Activated CD8-positive, alpha-beta memory T cell treated with anti-CD3 and anti-CD28 coated beads for 24 hours (primary cell): ENCODE measurements at regions not wholly inside any gene's neighbourhood (a gene's known extent, or its start where the extent isn't known, plus 50 kb on each side); places are given as distances from the start of the nearest gene placed in this dataset.

Experiments used
- DNase-seq: peaks from one replicate; pipeline ENCODE4 v3.0.0-alpha.2; 2020

DNA sequence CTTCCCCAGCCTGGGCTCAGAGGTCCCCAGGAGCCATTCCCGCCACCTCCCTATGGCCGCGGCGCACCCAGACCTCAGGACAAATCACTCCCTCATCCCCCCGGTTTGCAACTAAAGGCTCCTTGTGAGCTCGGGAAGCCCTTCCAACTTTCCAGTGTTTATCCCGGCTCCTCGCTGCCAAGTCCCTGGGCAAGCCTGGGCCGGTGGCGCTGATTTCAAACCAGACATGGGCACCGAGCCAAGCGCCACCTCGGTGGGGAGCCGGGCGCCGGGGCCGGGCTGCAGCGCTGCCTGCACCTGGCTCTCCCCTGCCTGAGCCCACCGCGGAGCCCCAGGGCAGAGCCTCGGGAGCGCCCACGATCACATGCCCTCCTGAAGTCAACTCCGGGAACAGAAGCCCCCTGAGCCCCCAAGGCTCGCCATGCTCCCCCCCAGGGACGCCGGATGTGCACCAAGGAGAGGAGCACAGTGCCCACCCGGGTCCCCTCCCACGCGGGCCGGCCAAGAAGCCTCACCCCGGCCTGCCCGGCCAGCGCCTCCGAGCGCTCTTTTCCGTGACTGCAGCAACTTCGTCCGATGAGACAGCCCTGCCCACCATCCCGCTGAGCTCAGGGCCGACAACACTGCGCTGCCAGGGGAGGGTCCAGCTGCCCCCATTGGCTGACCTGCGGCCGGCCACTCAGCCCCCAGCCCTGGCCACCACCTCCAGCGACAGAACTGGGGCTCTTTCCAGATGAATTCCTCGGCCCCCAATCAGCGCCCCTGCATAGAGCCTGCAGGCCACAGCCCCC lies 50.0 kb downstream of the NCOR2 start:
- no peak for DNase-seq

- DNase-seq = no peak
Observed at GRCh38 chr12:124516850-124517249, 50.6 kb downstream of the NCOR2 start.

- DNase-seq = no peak
Observed at GRCh38 chr12:124515981-124516380, 51.4 kb downstream of the NCOR2 start.

DNA sequence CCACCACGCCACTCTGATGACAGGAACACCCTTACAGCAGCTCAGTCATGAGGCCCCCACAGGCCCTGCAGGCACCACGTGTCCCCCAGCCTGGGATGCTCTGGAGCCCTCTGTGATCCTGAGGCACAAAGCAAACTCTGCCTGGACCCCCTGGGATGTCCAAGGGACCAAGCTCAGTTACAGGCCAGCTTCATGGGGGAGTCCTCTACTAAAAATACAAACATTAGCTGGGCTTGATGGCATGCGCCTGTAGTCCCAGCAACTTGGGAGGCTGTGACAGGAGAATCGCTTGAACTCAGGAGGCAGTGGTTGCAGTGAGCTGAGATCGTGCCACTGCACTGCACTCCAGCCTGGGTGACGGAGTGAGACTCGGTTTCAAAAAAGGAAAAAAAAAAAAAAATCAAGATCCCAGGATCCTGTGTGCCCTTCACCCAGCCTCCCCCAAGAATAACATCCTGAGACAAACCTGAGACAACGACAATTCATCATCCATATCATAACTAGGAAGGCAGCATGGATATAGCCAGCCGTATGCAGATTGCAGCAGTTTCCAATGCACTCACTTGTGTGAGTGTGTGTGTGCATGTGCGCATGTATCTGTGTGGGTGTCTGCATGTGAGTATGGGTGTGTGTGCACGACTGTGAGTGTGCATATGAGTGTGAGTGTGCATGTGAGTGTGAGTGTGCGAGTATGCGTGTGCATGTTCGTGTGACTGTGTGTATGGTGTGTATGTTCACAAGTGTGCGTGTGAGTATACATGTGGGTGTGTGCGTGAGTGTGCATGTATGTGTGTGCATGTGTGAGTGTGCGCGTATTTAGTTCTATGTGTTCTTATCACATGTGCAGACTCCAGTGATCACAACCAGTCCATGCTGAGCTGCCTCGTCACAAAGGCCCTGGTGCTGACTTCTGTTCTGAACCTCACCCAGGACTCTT lies 52.1 kb downstream of the NCOR2 start:
- DNase-seq = no peak

DNA sequence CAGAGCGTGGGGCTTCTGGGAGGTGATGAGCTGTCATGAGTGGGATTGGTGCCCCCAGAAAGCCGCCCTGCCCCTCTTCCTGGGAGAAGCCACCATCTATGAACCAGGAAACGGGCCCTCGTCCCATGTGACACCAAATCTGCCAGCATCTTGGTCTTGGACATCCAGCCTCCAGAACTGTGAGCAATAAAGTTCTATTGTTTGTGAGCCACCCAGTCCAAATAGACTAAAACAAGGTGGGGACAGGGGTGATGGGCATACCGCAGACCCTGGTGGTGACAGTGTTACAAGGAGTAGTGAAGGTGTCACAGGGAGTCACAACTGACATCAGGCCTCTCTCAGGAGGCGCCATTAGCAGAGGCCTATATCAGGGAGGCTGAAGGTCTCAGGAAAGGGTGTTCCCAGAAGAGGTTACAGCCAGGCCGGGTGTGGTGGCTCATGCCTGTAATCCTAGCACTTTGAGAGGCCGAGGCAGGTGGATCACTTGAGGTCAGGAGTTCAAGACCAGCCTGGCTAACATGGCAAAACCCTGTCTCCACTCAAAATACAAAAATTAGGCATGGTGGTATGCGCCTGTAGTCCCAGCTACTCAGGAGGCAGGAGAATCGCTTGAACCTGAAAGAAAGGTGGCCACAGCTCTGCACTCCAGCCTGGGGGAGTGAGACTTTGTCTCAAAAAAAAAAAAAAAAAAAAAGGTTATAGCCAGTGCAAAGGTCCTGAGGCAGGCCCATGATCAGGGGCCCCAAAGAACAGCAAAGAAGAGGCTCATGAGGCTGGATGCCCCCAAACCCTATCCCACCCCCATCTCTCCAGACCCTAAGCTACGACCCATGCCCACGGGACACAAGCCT lies 53.0 kb downstream of the NCOR2 start:
- no peak for DNase-seq

GRCh38 chr12:124513297-124513867 lies 54.0 kb downstream of the NCOR2 start:
- no peak for DNase-seq

GRCh38 chr12:124512667-124513296 lies 54.6 kb downstream of the NCOR2 start:
- no peak for DNase-seq

DNA sequence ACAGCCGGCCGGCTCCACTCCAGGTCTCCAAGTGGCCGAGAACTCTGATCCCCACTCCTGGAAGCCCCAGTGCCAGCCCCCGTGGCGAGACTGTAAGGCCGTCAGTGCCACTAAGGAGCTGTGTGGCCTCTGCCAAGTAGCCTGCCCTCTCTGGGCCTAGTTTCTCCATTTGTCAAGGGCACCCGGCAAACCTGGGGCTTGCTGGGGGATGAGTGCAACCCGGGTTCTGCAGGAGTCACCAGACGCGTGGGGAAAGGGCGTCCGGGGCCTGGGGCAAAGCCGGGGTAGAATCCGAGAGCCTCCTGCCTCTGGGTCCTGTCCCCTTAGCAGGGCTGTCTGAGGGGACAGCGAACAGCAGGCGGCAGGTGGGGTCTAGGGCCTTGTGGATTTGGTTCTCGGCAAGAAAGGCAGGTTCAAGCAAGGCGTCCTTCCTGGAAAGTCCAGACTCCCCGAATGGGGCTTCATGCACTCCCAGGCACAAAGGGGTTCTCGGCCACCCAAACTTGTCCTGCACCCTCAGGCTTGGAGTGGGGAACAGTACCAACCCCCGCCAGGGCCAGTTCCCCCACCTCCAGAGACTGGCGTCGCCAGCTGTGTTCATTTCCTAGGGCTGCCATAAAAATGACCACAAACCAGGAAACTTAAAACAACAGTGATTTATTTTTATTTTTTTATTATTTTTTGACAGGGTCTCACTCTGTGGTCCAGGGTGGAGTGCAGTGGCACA lies 56.0 kb downstream of the NCOR2 start:
- DNase-seq = no peak

- DNase-seq = no peak
Observed at GRCh38 chr12:124510301-124510970, 57.0 kb downstream of the NCOR2 start.

DNA sequence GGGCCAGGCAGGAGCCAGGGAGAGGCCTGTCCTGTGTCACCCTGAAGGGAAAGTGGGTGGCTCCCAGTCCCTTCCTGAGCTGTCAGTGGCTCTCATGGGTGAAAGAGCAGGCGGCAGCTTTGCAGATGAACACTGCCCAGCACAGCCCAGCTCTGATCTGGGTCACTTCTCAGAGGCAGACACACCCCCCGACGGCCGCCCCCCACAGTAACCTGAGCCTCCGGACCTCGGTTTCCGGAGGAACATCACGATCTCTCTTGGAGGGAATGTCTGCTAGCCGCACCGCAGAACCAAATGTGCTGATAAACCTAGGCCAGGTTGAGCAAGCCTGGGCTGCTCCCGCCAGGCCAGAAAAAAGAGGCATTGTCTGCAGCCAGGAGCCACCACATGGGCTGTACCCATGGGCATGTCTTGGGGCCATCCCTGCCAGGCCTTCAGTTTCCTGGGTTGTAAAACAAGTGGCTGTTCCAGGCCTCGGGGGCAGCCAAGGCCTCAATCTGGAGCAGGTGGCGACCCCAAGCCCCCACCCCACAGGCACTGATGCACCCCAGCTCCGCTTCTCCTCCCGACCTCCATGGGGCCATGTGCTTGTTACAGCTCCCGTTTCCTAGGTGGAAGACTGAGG lies 57.6 kb downstream of the NCOR2 start:
- no peak for DNase-seq

DNA sequence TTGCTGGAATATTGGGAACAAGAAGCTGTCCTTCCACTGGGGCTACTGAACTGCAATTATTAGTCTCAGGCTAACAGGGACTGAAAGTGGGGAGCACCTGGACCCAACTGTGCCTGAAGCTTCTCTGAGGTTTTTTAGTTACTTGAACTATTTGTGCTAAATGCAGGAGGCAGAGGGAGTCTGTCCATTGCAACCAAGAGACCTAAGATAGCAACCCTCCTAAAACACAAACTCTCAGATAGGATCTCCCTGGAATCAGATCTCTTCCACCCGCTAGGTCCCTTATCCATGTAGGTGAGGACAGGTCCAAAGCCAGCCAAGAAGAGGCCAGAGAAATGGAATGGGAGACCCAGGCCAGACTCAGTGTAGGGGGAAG lies 58.1 kb downstream of the NCOR2 start:
- DNase-seq = no peak

DNA sequence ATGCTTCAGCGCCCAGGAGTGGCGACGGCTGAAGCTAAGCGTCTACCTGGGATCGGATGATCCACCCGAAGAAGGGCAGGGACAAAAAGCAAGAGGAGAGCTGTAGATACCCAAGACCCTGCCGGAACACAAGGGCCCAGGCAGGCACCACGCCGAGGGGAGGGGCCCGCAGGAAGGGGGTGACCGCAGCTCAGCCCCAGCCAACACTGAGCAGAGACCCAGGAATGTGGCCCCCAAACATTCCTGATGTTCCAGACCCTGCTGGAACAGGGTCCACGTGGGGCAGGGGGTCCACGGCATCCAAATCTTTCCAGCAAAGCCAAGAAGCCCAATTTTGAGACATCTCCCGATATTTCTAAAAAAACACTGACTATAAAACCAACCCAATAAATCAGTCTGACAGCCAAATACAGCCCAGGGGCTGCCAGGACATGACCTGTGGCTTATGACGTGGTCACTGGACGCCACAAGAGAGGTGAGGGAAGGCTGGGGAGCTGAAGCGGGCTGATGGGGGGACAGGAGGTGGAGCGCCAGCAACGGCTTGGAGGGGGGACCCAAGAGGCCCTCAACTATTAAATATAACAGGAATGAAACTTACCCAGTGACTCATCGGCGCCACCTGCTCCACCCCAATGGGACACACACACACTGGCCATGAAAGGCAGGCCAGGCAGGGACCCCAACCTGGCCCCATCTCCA lies 58.9 kb downstream of the NCOR2 start:
- DNase-seq = no peak

GRCh38 chr12:124507188-124508109 lies 60.0 kb downstream of the NCOR2 start:
- no peak for DNase-seq

DNA sequence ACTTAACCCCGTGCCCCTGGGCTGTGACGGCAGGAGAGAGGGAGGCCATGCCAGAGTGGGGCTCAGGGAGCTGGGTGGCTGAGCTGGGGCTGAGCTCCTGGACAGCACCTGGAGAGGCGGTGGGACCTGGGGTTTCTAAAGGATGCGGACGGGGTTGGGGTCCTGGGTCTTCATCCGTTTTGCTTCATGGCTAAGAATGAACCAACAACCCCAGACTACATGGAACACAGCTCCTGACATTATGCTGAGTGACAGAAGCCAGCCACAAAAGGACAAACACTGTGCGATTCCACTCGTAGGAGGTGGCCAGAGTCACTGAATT lies 60.6 kb downstream of the NCOR2 start:
- no peak for DNase-seq

DNA sequence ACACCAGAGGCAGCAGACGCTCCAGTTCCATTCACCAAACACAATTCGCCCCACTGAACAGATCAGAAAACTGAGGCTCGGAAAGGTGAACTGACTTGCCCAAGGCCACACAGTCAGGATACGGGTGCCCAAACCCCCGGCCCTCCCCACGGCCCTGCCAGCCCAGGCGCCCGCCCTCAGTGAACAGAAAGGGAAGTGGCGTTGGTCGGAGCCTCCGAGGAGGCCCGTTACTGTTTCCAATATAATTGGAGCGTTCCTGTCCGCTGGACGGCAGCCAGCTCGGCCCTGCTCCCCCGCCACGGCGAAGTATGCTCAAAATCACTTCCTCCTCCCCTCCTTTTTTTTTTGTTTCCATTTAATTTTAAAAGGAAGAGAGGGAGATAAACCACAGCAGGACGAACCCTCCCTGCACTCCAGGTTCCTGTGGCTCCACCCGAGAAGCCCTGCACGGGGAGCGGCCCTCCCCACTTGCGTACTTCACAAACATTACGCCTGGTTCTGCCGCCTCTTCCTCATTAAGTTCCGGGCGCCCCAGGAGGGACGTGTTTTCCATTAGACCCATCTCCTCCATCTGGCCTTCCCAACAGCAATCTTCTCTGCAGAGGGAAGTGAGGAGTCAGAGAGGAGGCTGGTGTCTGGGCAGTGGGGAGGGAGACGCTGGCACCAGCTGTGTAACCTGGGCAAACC lies 61.1 kb downstream of the NCOR2 start:
- DNase-seq = no peak

DNA sequence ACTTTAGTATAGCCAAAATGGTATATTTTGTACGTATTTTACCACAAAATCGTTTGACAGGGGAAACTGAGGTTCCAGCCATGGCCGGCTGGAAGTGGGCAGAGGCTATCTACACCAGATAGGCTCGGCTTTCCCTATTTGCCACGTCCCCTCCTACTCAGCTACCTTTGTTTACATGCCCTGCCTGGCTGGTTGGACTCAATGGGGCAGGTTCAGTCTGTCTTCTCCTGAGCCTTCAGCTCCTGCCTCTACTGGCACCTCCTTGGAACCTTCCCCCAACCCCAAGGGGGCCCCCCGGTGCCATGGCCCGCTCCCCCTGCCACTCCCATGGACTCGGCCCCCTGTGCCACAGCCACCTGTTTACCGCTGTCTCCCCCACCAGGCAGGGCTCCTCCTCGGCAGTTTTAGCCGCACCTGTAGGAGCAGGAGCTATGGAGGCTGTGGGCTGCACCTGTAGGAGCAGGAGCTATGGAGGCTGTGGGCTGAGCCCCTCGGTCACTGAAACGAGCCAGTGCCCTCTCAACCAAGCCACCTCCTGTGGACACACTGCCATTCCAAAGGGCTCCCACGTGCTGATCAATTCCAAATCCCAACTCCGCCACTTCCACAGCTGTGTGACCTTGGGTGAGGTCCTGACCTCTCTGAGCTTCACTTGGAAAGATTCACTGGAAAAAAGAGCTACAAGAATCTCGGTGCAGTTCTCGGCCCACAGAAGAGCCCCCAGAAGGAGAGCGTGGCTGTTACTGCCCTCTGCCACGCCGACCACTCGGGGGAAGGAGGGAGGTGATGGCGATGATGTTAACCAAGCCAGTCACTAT lies 62.2 kb downstream of the NCOR2 start:
- no peak for DNase-seq

DNA sequence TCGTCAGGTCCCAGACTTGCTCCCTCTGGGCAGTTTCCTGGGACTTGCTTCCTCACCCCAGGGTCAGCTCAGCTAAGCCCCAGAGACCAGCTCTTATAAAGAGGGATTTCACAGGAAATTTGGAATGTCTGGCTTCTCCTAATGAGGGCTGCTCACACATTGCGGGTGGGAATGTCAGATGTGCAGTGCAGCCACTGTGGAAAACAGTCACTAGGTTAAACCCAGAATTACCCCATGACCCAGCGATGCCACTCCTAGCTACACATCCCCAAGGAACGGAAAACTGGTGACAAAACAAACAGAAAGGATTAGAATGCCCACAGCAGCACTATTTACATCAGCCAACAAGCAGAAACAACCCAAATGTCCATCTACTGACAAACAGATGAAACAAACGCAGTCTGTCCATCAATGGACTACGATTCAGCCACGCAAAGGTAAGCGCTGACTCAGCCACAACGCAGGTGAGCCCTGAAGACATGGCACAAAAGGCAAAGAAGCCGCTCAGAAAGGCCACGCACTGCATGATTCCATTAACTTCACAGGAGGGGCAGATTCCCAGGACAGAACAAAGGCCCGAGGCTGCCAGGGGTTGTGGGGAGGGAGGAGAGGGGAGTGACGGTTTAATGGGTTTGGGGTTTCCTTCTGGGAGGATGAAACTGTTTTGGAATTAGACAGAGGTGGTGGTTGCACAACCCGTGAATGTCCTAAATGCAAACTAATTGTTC lies 63.0 kb downstream of the NCOR2 start:
- no peak for DNase-seq
